LNCaP clone FGC (cell line): ENCODE measurements at regions not wholly inside any gene's neighbourhood (a gene's known extent, or its start where the extent isn't known, plus 50 kb on each side); places are given as distances from the start of the nearest gene placed in this dataset.
"Not testable (repeated sequence)": the region's sequence is repeated elsewhere in the genome, so short reads cannot be mapped to it uniquely, and the experiment has no call there.

Experiments used
- DNase-seq: peaks from one replicate; pipeline ENCODE4 v3.0.0-alpha.2; 2011; ENCODE audit warnings: low read depth
- H3K4me3 ChIP-seq: 2 replicates; pipeline ENCODE4 v1.5.1; 2011; ENCODE audit warnings: mild to moderate bottlenecking, low read depth, low read length, control low read depth
- TF ChIP-seq, protein P1 (sequence below): IDR thresholded peaks from 2 replicates; pipeline ENCODE4 v1.5.1; 2012; ENCODE audit warnings: mild to moderate bottlenecking; ENCODE audit not compliant: control insufficient read depth, insufficient read depth; ENCODE audit errors: extremely low read depth

GRCh38 chr6:9139746-9140145 is 704.4 kb upstream of the SLC35B3 start:
- H3K4me3 ChIP-seq = no peak overlapping the region; the same call in 1 of the 2 replicates
- no peak for DNase-seq
- TF ChIP-seq, protein P1, sequence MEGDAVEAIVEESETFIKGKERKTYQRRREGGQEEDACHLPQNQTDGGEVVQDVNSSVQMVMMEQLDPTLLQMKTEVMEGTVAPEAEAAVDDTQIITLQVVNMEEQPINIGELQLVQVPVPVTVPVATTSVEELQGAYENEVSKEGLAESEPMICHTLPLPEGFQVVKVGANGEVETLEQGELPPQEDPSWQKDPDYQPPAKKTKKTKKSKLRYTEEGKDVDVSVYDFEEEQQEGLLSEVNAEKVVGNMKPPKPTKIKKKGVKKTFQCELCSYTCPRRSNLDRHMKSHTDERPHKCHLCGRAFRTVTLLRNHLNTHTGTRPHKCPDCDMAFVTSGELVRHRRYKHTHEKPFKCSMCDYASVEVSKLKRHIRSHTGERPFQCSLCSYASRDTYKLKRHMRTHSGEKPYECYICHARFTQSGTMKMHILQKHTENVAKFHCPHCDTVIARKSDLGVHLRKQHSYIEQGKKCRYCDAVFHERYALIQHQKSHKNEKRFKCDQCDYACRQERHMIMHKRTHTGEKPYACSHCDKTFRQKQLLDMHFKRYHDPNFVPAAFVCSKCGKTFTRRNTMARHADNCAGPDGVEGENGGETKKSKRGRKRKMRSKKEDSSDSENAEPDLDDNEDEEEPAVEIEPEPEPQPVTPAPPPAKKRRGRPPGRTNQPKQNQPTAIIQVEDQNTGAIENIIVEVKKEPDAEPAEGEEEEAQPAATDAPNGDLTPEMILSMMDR = no peak

GRCh38 chr6:9138936-9139335 is 703.6 kb upstream of the SLC35B3 start:
- TF ChIP-seq, protein P1 = no peak
- DNase-seq = no peak

DNA sequence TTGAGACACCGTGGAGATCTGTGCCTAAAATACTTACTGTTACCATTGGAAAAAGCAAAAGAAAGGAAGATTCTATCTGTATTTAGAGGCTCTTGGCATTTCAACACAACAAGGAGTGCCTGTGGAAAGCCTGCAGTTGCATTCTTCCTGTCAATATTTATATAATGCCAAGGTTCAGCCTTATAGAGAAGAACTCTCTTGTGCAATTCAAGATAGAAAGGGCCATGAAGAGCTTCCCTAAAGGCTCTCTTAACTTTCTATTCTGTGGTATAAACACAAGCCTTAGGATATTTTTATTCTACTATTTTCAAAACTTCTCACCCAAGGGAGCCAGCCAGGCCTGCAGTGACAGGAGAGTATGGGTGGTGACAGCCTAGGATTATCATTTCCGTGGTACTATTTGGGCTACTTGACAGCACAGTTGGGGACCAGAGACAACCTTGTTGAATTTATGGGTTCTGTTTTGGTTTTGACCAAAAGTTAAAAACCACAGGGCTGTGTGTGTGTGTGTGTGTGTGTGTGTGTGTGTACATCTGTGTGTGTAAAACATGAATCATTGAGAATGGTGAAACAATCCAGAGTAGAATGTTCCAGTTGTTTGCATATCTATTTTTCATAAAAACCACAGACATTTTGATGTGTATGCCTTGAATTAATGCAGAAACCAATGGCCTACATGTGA is 700.9 kb upstream of the SLC35B3 start:
- H3K4me3 ChIP-seq = no peak overlapping the region
- DNase-seq = no peak
- TF ChIP-seq, protein P1 = no peak

More at GRCh38 chr6:9138936-9139335, 703.6 kb upstream of the SLC35B3 start:
- no peak overlapping the region for H3K4me3 ChIP-seq

DNA sequence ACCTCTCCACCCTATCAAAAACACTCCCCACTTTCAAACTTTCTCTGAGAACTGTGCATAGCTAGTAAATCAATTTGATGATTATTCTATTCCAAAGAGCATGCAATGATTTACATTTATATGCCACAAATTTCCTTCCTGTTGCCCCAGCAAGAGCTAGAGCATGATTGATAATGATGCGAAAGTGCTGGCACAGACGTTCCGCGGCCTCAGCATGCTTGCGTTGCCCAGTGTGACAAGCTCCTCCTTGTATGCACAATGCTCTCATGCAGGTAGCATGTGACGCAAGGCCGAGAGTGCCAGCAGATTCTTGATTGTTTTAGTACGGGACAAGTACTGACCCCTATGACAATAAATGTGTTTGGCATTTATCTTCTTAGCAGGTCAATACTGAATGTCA is 696.3 kb upstream of the SLC35B3 start:
- TF ChIP-seq, protein P1 = no peak
- DNase-seq = no peak
- H3K4me3 ChIP-seq = no peak overlapping the region

DNA sequence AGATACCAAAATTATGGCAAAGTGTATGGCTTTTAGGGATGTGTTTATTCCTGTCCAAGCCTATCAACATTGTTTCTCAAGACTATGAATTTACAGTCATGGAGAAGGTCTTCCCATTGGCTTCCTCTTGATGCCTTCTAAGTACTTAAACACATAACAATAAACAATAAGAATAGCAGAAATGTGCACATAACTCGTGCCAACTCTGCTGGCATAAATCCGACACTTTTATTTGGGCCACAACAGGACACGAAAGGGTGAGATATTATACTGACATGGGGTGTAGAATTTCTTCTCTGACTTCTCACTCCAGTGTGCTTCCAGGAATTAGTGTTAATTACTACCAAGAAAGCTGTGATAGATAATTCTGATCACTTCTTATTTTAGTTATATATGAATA is 695.9 kb upstream of the SLC35B3 start:
- no peak overlapping the region for H3K4me3 ChIP-seq
- DNase-seq = no peak
- TF ChIP-seq, protein P1 = no peak

GRCh38 chr6:9128970-9129369 is 693.6 kb upstream of the SLC35B3 start:
- no peak overlapping the region for H3K4me3 ChIP-seq
- TF ChIP-seq, protein P1 = no peak
- no peak for DNase-seq

- H3K4me3 ChIP-seq = no peak overlapping the region
- no peak for DNase-seq
These were observed 691.7 kb upstream of the SLC35B3 start for GRCh38 chr6:9126878-9127560.

GRCh38 chr6:9126034-9126433 is 690.7 kb upstream of the SLC35B3 start:
- DNase-seq, H3K4me3 ChIP-seq: not testable (repeated sequence)

More at GRCh38 chr6:9126878-9127560, 691.7 kb upstream of the SLC35B3 start:
- TF ChIP-seq, protein P1 = no peak
